HEK293 (cell line): ENCODE measurements at regions not wholly inside any gene's neighbourhood (a gene's known extent, or its start where the extent isn't known, plus 50 kb on each side); places are given as distances from the start of the nearest gene placed in this dataset.

Source experiments
- ZNF341 ChIP-seq: fragments of 450-650 bp; formaldehyde crosslinking; IDR thresholded peaks from 2 replicates; pipeline ENCODE4; 2016; ENCODE audit warnings: low read depth, missing biosample characterization, missing genetic modification characterization
- TF ChIP-seq, protein P1 (sequence below): fragments of 450-650 bp; formaldehyde crosslinking; IDR thresholded peaks from 2 replicates; pipeline ENCODE4 v1.5.1; 2016; ENCODE audit warnings: missing biosample characterization, missing genetic modification characterization
- TF ChIP-seq, protein P2 (sequence below): fragments of 450-650 bp; formaldehyde crosslinking; IDR thresholded peaks from 2 replicates; pipeline ENCODE4 v1.5.1; 2016; ENCODE audit warnings: missing biosample characterization, missing genetic modification characterization

DNA sequence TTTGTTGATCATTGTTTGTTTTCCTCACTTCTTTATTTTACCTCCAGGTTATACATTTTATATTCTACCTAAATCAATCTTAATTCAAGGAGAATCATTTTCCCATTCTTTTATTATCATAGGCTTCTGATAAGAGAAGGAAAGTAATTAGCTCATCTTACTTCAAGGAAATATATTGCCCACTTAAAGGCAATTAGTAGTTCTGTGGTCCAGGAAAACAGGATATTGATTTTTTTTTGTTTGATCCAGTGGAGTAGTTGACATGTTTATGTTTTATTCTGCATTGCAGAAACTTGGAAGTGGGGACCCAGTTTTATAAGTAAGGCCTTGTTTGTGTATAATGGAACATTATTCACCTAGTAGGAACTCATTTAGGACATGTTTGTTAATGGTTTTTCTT, 390.6 kb downstream of the NDFIP2 start:
- TF ChIP-seq, protein P1, sequence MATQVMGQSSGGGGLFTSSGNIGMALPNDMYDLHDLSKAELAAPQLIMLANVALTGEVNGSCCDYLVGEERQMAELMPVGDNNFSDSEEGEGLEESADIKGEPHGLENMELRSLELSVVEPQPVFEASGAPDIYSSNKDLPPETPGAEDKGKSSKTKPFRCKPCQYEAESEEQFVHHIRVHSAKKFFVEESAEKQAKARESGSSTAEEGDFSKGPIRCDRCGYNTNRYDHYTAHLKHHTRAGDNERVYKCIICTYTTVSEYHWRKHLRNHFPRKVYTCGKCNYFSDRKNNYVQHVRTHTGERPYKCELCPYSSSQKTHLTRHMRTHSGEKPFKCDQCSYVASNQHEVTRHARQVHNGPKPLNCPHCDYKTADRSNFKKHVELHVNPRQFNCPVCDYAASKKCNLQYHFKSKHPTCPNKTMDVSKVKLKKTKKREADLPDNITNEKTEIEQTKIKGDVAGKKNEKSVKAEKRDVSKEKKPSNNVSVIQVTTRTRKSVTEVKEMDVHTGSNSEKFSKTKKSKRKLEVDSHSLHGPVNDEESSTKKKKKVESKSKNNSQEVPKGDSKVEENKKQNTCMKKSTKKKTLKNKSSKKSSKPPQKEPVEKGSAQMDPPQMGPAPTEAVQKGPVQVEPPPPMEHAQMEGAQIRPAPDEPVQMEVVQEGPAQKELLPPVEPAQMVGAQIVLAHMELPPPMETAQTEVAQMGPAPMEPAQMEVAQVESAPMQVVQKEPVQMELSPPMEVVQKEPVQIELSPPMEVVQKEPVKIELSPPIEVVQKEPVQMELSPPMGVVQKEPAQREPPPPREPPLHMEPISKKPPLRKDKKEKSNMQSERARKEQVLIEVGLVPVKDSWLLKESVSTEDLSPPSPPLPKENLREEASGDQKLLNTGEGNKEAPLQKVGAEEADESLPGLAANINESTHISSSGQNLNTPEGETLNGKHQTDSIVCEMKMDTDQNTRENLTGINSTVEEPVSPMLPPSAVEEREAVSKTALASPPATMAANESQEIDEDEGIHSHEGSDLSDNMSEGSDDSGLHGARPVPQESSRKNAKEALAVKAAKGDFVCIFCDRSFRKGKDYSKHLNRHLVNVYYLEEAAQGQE (tag by site-specific recombination) = no peak
- TF ChIP-seq, protein P2, sequence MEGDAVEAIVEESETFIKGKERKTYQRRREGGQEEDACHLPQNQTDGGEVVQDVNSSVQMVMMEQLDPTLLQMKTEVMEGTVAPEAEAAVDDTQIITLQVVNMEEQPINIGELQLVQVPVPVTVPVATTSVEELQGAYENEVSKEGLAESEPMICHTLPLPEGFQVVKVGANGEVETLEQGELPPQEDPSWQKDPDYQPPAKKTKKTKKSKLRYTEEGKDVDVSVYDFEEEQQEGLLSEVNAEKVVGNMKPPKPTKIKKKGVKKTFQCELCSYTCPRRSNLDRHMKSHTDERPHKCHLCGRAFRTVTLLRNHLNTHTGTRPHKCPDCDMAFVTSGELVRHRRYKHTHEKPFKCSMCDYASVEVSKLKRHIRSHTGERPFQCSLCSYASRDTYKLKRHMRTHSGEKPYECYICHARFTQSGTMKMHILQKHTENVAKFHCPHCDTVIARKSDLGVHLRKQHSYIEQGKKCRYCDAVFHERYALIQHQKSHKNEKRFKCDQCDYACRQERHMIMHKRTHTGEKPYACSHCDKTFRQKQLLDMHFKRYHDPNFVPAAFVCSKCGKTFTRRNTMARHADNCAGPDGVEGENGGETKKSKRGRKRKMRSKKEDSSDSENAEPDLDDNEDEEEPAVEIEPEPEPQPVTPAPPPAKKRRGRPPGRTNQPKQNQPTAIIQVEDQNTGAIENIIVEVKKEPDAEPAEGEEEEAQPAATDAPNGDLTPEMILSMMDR (tag by site-specific recombination) = no peak
- no peak for TF ChIP-seq ZNF341 (tag by site-specific recombination)
